ENCODE measurements at regions not wholly inside any gene's neighbourhood (a gene's known extent, or its start where the extent isn't known, plus 50 kb on each side); places are given as distances from the start of the nearest gene placed in this dataset.

DNA sequence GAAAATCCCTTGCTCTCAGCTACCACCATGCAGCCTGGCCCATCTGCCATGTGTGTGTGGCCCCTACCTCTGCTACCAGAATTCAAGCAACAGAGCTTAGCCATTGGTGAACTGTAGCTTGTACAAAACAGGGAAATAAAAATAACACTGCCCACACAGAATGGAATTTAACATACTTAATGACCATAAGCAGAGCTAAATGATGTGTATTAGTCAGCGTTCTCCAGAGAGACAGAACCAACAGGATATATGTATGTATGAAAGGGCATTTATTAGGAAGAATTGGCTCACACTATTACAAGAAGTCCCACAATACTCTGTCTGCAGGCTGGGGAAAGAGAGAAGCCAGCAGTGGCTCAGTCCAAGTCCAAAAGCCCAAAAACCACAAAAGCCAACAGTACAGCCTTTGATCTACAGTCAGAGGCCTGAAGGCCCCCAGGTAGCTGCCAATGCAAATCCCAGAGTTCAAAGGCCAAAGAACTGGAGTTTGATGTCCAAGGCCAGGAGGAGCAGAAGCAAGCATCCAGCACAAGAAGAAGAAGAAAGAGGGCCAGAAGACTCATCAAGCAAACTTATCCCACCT is 318.8 kb downstream of the DNAH5 start:
- DNase-seq (no peak), ATAC-seq (no peak)
- 86 to 90% (median 89%) methylated on average over 1 of the region's 1 CpG for WGBS, 3 donors
- Histone ChIP-seq H3K4me3 (no peak overlapping the region), H3K4me1 (no peaks in the 10 kb centered on the region), H3K27me3 (ENCODE audit: insufficient read depth in 3 of 3, low read length in 2 of 3) (no peaks in the 10 kb centered on the region), H3K27ac (no peak overlapping the region), H3K36me3 (ENCODE audit: insufficient read depth in 1 of 2, low read depth in 1 of 2) (no peaks in the 10 kb centered on the region), H3K9me3 (no peaks in the 10 kb centered on the region)
- intact Hi-C loops (cut with DNase I) = no loop called here
- TF ChIP-seq CTCF (IDR thresholded peaks at IDR 0.05) = no peak

GRCh38 chr5:13624283-13625074 is 320.0 kb downstream of the DNAH5 start:
- H3K4me3 ChIP-seq = no peak overlapping the region
- no peaks in the 10 kb centered on the region for H3K27me3 ChIP-seq (ENCODE audit: insufficient read depth in 3 of 3, low read length in 2 of 3)
- DNase-seq = no peak
- no peak for ATAC-seq
- H3K9me3 ChIP-seq = no peaks in the 10 kb centered on the region
- intact Hi-C loops (cut with DNase I) = no loop called here
- no peaks in the 10 kb centered on the region for H3K36me3 ChIP-seq (ENCODE audit: insufficient read depth in 1 of 2, low read depth in 1 of 2)
- H3K4me1 ChIP-seq = no peaks in the 10 kb centered on the region
- H3K27ac ChIP-seq = no peak overlapping the region
- WGBS, 3 donors = 58 to 63% (median 62%) methylated on average over 6 of the region's 6 CpGs
- TF ChIP-seq CTCF (IDR thresholded peaks at IDR 0.05) = no peak

- intact Hi-C loops (cut with DNase I) = no loop called here
- ATAC-seq = no peak
- Histone ChIP-seq H3K36me3 (ENCODE audit: insufficient read depth in 1 of 2, low read depth in 1 of 2) (no peaks in the 10 kb centered on the region), H3K27me3 (ENCODE audit: insufficient read depth in 3 of 3, low read length in 2 of 3) (no peaks in the 10 kb centered on the region), H3K4me3 (no peak overlapping the region), H3K9me3 (peaks cover 3% of the 10 kb centered on the region), H3K4me1 (no peaks in the 10 kb centered on the region), H3K27ac (no peak overlapping the region)
- DNase-seq = no peak
- WGBS, 3 donors = 78 to 85% (median 83%) methylated on average over 8 of the region's 8 CpGs
- TF ChIP-seq CTCF (IDR thresholded peaks at IDR 0.05) = no peak
These were observed 330.9 kb downstream of the DNAH5 start for GRCh38 chr5:13613621-13614020.

- TF ChIP-seq CTCF (IDR thresholded peaks at IDR 0.05) = no peak
- H3K4me1 ChIP-seq = no peaks in the 10 kb centered on the region
- peaks cover 1% of the 10 kb centered on the region for H3K9me3 ChIP-seq
- ATAC-seq (no peak), DNase-seq (no peak)
- H3K27me3 ChIP-seq (ENCODE audit: insufficient read depth in 3 of 3, low read length in 2 of 3) = no peaks in the 10 kb centered on the region
- no peak overlapping the region for H3K27ac ChIP-seq
- H3K4me3 ChIP-seq = no peak overlapping the region
- intact Hi-C loops (cut with DNase I) = no loop called here
- no peaks in the 10 kb centered on the region for H3K36me3 ChIP-seq (ENCODE audit: insufficient read depth in 1 of 2, low read depth in 1 of 2)
- 80 to 87% (median 84%) methylated on average over 3 of the region's 3 CpGs for WGBS, 3 donors
These were observed 332.9 kb downstream of the DNAH5 start for GRCh38 chr5:13611604-13612003.
